ENCODE measurements at regions not wholly inside any gene's neighbourhood (a gene's known extent, or its start where the extent isn't known, plus 50 kb on each side); places are given as distances from the start of the nearest gene placed in this dataset.
"Not testable (repeated sequence)": the region's sequence is repeated elsewhere in the genome, so short reads cannot be mapped to it uniquely, and the experiment has no call there.

DNA sequence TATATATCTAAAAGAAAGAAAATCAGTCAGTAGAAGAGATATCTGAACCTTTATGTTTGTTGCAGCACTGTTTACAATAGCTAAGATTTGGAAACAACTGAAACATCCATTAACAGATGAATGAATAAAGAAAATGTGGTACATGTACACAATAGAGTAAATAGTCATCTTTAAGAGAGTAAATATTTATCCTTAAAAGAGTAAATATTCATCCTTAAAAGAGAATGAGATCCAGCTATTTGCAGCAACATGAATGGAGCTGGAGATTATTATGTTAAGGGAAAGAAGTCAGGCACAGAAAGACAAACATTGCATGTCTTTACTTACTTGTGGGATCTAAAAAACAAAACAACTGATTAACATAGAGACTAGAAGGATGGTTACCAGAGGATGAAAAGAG lies 197.0 kb upstream of the CBLB start:
- H3K4me3 ChIP-seq (ENCODE audit: low read depth, low read length) = no peak overlapping the region
- TF ChIP-seq CTCF (IDR thresholded peaks at IDR 0.05; ENCODE audit: control insufficient read depth, extremely low read depth, insufficient read depth) = no peak
- peak; percentile 58 for DNase-seq (ENCODE audit: low read depth)

DNA sequence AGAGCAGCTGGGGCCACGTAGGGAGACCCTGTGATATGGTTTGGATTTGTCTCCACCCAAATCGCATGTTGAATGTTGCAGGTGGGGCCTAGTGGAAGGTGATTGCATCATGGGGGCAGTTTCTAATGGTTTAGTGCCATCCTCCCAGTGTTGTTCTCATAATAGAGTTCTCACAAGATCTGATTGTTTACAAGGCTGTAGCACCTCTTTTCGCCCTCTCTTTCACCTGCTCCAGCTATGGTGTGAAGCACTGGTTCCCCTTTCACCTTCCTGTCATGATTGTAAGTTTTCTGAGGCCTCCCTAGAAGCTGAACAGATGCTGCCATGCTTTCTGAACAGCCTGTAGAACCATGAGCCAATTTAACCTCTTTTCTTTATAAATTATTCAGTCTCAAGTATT lies 198.9 kb upstream of the CBLB start:
- TF ChIP-seq CTCF (IDR thresholded peaks at IDR 0.05; ENCODE audit: control insufficient read depth, extremely low read depth, insufficient read depth) = no peak
- no peak overlapping the region for H3K4me3 ChIP-seq (ENCODE audit: low read depth, low read length)
- DNase-seq (ENCODE audit: low read depth) = no peak

- TF ChIP-seq CTCF (IDR thresholded peaks at IDR 0.05; ENCODE audit: control insufficient read depth, extremely low read depth, insufficient read depth) = no peak
- no peak for DNase-seq (ENCODE audit: low read depth)
- no peak overlapping the region for H3K4me3 ChIP-seq (ENCODE audit: low read depth, low read length)
These were observed 199.6 kb upstream of the CBLB start for GRCh38 chr3:106068381-106068780.

- no peak for DNase-seq (ENCODE audit: low read depth)
- TF ChIP-seq CTCF (IDR thresholded peaks at IDR 0.05; ENCODE audit: control insufficient read depth, extremely low read depth, insufficient read depth) = no peak
- H3K4me3 ChIP-seq (ENCODE audit: low read depth, low read length) = no peak overlapping the region
These were observed 200.0 kb upstream of the CBLB start for GRCh38 chr3:106068795-106069194.

GRCh38 chr3:106070187-106070586 lies 201.4 kb upstream of the CBLB start:
- no peak for TF ChIP-seq CTCF (IDR thresholded peaks at IDR 0.05; ENCODE audit: control insufficient read depth, extremely low read depth, insufficient read depth)
- DNase-seq (ENCODE audit: low read depth) = no peak
- H3K4me3 ChIP-seq (ENCODE audit: low read depth, low read length) = no peak overlapping the region

DNA sequence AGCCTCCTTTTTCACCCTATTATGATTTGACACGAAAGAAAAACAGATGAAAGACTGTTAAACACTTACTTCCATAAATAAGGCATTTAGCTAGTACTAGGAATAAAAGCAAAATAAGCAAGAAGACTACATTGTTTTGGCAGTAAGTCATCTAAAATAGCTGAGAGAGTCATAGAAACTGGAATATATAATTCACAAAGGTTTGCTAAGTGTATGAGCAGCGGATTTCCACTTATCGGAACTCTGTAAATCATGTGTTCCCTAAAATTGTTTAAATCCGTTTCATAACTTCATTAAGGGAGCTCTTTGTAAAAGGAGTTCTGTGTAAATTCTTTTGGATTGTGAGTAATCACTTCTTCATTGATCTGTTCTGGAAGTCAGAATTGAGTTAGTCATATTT lies 202.5 kb upstream of the CBLB start:
- DNase-seq (ENCODE audit: low read depth) = no peak
- H3K4me3 ChIP-seq (ENCODE audit: low read depth, low read length) = no peak overlapping the region
- no peak for TF ChIP-seq CTCF (IDR thresholded peaks at IDR 0.05; ENCODE audit: control insufficient read depth, extremely low read depth, insufficient read depth)

DNA sequence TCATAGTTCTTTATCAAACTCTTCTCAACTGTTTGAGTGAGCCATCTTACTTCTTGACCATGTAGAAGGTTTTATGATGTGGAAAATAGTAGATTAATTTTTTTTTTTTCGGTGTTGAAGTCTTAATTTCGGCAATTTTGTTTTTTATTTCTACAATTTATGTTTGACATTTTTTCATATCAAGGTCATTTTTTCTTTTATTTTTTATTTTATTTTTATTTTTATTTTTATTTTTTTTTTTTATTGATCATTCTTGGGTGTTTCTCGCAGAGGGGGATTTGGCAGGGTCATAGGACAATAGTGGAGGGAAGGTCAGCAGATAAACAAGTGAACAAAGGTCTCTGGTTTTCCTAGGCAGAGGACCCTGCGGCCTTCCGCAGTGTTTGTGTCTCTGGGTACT lies 203.8 kb upstream of the CBLB start:
- not testable (repeated sequence) for DNase-seq (ENCODE audit: low read depth); H3K4me3 ChIP-seq (ENCODE audit: low read depth, low read length)

GRCh38 chr3:106073806-106074205 lies 205.0 kb upstream of the CBLB start:
- not testable (repeated sequence) for H3K4me3 ChIP-seq (ENCODE audit: low read depth, low read length); DNase-seq (ENCODE audit: low read depth)

DNA sequence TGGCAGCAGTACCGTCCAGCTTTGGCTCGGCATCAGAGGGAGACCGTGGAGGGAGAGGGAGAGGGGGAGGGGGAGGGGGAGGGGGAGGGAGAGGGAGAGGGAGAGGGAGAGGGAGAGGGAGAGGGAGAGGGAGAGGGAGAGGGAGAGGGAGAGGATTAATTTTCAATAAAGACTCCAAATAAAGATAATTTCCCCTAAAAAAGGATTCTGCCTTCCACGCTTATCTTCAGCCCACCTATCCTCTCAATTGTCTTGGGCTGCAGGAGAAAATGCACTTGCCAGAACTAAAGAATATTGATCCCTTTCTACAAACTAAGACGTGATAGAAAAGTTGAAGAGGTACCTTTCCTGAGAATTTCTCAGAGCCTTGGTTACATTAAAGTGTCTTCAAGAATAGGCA lies 206.9 kb upstream of the CBLB start:
- H3K4me3 ChIP-seq (ENCODE audit: low read depth, low read length); DNase-seq (ENCODE audit: low read depth): not testable (repeated sequence)

Data from LNCaP clone FGC (cell line).